ENCODE measurements at regions not wholly inside any gene's neighbourhood (a gene's known extent, or its start where the extent isn't known, plus 50 kb on each side); places are given as distances from the start of the nearest gene placed in this dataset.
A peak's percentile ranks its signal among the peaks of the same experiment; 100 is the strongest.

GRCh38 chr13:76481738-76482137 is 404.5 kb downstream of the KCTD12 start:
- WGBS, 2 donors (ENCODE audit: low coverage in 1 of 2), result 56 to 67% methylated on average over 1 to 2 of the region's 2 CpGs

GRCh38 chr13:76474966-76475365 is 411.2 kb downstream of the KCTD12 start:
- TF ChIP-seq EP300 (IDR thresholded peaks at IDR 0.05) (no peak), CTCF (IDR thresholded peaks at IDR 0.05) (no peak), POLR2A (IDR thresholded peaks at IDR 0.05) (no peak), POLR2AphosphoS5 (IDR thresholded peaks at IDR 0.05) (no peak)
- no peaks in the 10 kb centered on the region for H3K9me3 ChIP-seq
- no peaks in the 10 kb centered on the region for H3K36me3 ChIP-seq
- H3K27ac ChIP-seq, result peak overlapping the region in 1 of 4 donors; percentile 28
- H3K27me3 ChIP-seq, result no peaks in the 10 kb centered on the region
- no peak for ATAC-seq
- H3K4me3 ChIP-seq, result no peak overlapping the region
- peaks cover 0 to 26% (median 0%) of the 10 kb centered on the region in 3 donors for H3K4me1 ChIP-seq
- 52 to 62% methylated on average over 2 of the region's 2 CpGs for WGBS, 2 donors (ENCODE audit: low coverage in 1 of 2)

More at GRCh38 chr13:76481738-76482137, 404.5 kb downstream of the KCTD12 start:
- H3K9me3 ChIP-seq, result no peaks in the 10 kb centered on the region
- H3K4me1 ChIP-seq, result no peaks in the 10 kb centered on the region
- no peak overlapping the region for H3K27ac ChIP-seq
- ATAC-seq, result no peak
- no peaks in the 10 kb centered on the region for H3K27me3 ChIP-seq
- no peaks in the 10 kb centered on the region for H3K36me3 ChIP-seq
- no peak overlapping the region for H3K4me3 ChIP-seq
- no peak for TF ChIP-seq CTCF (IDR thresholded peaks at IDR 0.05)
- TF ChIP-seq POLR2A (IDR thresholded peaks at IDR 0.05), result no peak
- no peak for TF ChIP-seq POLR2AphosphoS5 (IDR thresholded peaks at IDR 0.05)
- TF ChIP-seq EP300 (IDR thresholded peaks at IDR 0.05), result no peak

- no peaks in the 10 kb centered on the region for H3K9me3 ChIP-seq
- H3K4me3 ChIP-seq, result no peak overlapping the region
- no peak for ATAC-seq
- H3K4me1 ChIP-seq, result peaks cover 0 to 26% (median 0%) of the 10 kb centered on the region in 3 donors
- H3K36me3 ChIP-seq, result no peaks in the 10 kb centered on the region
- no peaks in the 10 kb centered on the region for H3K27me3 ChIP-seq
- 50 to 63% methylated on average over 1 of the region's 1 CpG for WGBS, 2 donors (ENCODE audit: low coverage in 1 of 2)
- TF ChIP-seq POLR2AphosphoS5 (IDR thresholded peaks at IDR 0.05) (no peak), EP300 (IDR thresholded peaks at IDR 0.05) (no peak), CTCF (IDR thresholded peaks at IDR 0.05) (no peak), POLR2A (IDR thresholded peaks at IDR 0.05) (no peak)
- no peak overlapping the region for H3K27ac ChIP-seq
These were observed 411.8 kb downstream of the KCTD12 start for GRCh38 chr13:76474356-76474755.

GRCh38 chr13:76473552-76474134 is 412.6 kb downstream of the KCTD12 start:
- TF ChIP-seq EP300 (IDR thresholded peaks at IDR 0.05), result no peak
- TF ChIP-seq CTCF (IDR thresholded peaks at IDR 0.05), result peak; percentile 77 to 96 (median 87)
- ATAC-seq, result peak; percentile 79
- Histone ChIP-seq H3K27ac (no peak overlapping the region), H3K27me3 (no peaks in the 10 kb centered on the region), H3K36me3 (no peaks in the 10 kb centered on the region), H3K4me3 (no peak overlapping the region), H3K4me1 (peaks cover 0 to 26% (median 0%) of the 10 kb centered on the region in 3 donors), H3K9me3 (no peaks in the 10 kb centered on the region)

GRCh38 chr13:76472916-76473315 is 413.3 kb downstream of the KCTD12 start:
- 80 to 90% methylated on average over 2 of the region's 2 CpGs for WGBS, 2 donors (ENCODE audit: low coverage in 1 of 2)

More at GRCh38 chr13:76472916-76473315, 413.3 kb downstream of the KCTD12 start:
- Histone ChIP-seq H3K4me3 (no peak overlapping the region), H3K4me1 (peaks cover 0 to 26% (median 0%) of the 10 kb centered on the region in 3 donors), H3K36me3 (no peaks in the 10 kb centered on the region), H3K27ac (no peak overlapping the region), H3K9me3 (no peaks in the 10 kb centered on the region), H3K27me3 (no peaks in the 10 kb centered on the region)
- ATAC-seq, result no peak
- TF ChIP-seq EP300 (IDR thresholded peaks at IDR 0.05), result no peak
- no peak for TF ChIP-seq POLR2A (IDR thresholded peaks at IDR 0.05)
- TF ChIP-seq CTCF (IDR thresholded peaks at IDR 0.05), result no peak
- no peak for TF ChIP-seq POLR2AphosphoS5 (IDR thresholded peaks at IDR 0.05)
